ENCODE measurements at regions not wholly inside any gene's neighbourhood (a gene's known extent, or its start where the extent isn't known, plus 50 kb on each side); places are given as distances from the start of the nearest gene placed in this dataset.

- Mint-ChIP-seq H3K4me1 (ENCODE audit: low read depth in 2 of 2) (no peaks in the 10 kb centered on the region), H3K27me3 (peaks cover 9 to 18% of the 10 kb centered on the region in 2 donors), H3K27ac (no peak overlapping the region), H3K9me3 (peaks cover 0 to 2% of the 10 kb centered on the region in 2 donors), H3K4me3 (no peak overlapping the region), H3K36me3 (ENCODE audit: insufficient read depth) (no peaks in the 10 kb centered on the region)
- ATAC-seq (replicated peaks) (no peak), DNase-seq (no peak)
Measured at GRCh38 chr1:181413195-181413815, 70.0 kb upstream of the CACNA1E start.

- Mint-ChIP-seq H3K27ac (no peak overlapping the region), H3K4me1 (ENCODE audit: low read depth in 2 of 2) (no peaks in the 10 kb centered on the region), H3K27me3 (peaks cover 9 to 13% of the 10 kb centered on the region in 2 donors), H3K9me3 (peaks cover 0 to 2% of the 10 kb centered on the region in 2 donors), H3K36me3 (ENCODE audit: insufficient read depth) (no peaks in the 10 kb centered on the region), H3K4me3 (no peak overlapping the region)
- no peak for ATAC-seq (replicated peaks)
- no peak for DNase-seq
Measured at GRCh38 chr1:181413836-181414235, 69.5 kb upstream of the CACNA1E start.

GRCh38 chr1:181416268-181416860, 67.0 kb upstream of the CACNA1E start:
- Mint-ChIP-seq H3K27ac (no peak overlapping the region), H3K27me3 (no peaks in the 10 kb centered on the region), H3K36me3 (ENCODE audit: insufficient read depth) (no peaks in the 10 kb centered on the region), H3K9me3 (no peaks in the 10 kb centered on the region), H3K4me1 (ENCODE audit: low read depth in 2 of 2) (no peaks in the 10 kb centered on the region), H3K4me3 (no peak overlapping the region)
- no peak for DNase-seq
- no peak for ATAC-seq (replicated peaks)

GRCh38 chr1:181417915-181418314, 65.4 kb upstream of the CACNA1E start:
- Mint-ChIP-seq H3K36me3 (ENCODE audit: insufficient read depth) (no peaks in the 10 kb centered on the region), H3K4me3 (no peak overlapping the region), H3K27me3 (no peaks in the 10 kb centered on the region), H3K27ac (no peak overlapping the region), H3K9me3 (no peaks in the 10 kb centered on the region), H3K4me1 (ENCODE audit: low read depth in 2 of 2) (no peaks in the 10 kb centered on the region)
- no peak for DNase-seq
- no peak for ATAC-seq (replicated peaks)

- H3K4me3 Mint-ChIP-seq: no peak overlapping the region
- ATAC-seq (replicated peaks) (no peak), DNase-seq (no peak)
- H3K36me3 Mint-ChIP-seq (ENCODE audit: insufficient read depth): no peaks in the 10 kb centered on the region
- H3K27ac Mint-ChIP-seq: no peak overlapping the region
- peaks cover 36 to 39% of the 10 kb centered on the region in 2 donors for H3K27me3 Mint-ChIP-seq
- H3K9me3 Mint-ChIP-seq: no peaks in the 10 kb centered on the region
- H3K4me1 Mint-ChIP-seq (ENCODE audit: low read depth in 2 of 2): peaks cover 0 to 3% of the 10 kb centered on the region in 2 donors
Measured at GRCh38 chr1:181423301-181423918, 59.9 kb upstream of the CACNA1E start.

GRCh38 chr1:181424786-181425403, 58.4 kb upstream of the CACNA1E start:
- peak overlapping the region in 1 of 2 donors; percentile 11 for H3K4me3 Mint-ChIP-seq

GRCh38 chr1:181425566-181425965, 57.8 kb upstream of the CACNA1E start:
- Mint-ChIP-seq H3K27me3 (peaks cover 44 to 50% of the 10 kb centered on the region in 2 donors), H3K4me3 (no peak overlapping the region), H3K36me3 (ENCODE audit: insufficient read depth) (no peaks in the 10 kb centered on the region), H3K27ac (no peak overlapping the region), H3K9me3 (no peaks in the 10 kb centered on the region), H3K4me1 (ENCODE audit: low read depth in 2 of 2) (peaks cover 0 to 3% of the 10 kb centered on the region in 2 donors)
- no peak for DNase-seq
- ATAC-seq (replicated peaks): no peak

More at GRCh38 chr1:181424786-181425403, 58.4 kb upstream of the CACNA1E start:
- Mint-ChIP-seq H3K4me1 (ENCODE audit: low read depth in 2 of 2) (peaks cover 0 to 3% of the 10 kb centered on the region in 2 donors), H3K9me3 (no peaks in the 10 kb centered on the region), H3K27ac (no peak overlapping the region), H3K36me3 (ENCODE audit: insufficient read depth) (no peaks in the 10 kb centered on the region), H3K27me3 (peaks cover 44 to 46% of the 10 kb centered on the region in 2 donors)
- ATAC-seq (replicated peaks): no peak
- DNase-seq: peak; percentile 25 to 63 (median 34)

- H3K4me1 Mint-ChIP-seq (ENCODE audit: low read depth in 2 of 2): peaks cover 0 to 3% of the 10 kb centered on the region in 2 donors
- DNase-seq (no peak), ATAC-seq (replicated peaks) (no peak)
- H3K27me3 Mint-ChIP-seq: peaks cover 62 to 64% of the 10 kb centered on the region in 2 donors
- no peaks in the 10 kb centered on the region for H3K36me3 Mint-ChIP-seq (ENCODE audit: insufficient read depth)
- H3K9me3 Mint-ChIP-seq: no peaks in the 10 kb centered on the region
- H3K27ac Mint-ChIP-seq: no peak overlapping the region
- no peak overlapping the region for H3K4me3 Mint-ChIP-seq
Measured at GRCh38 chr1:181429462-181429861, 53.9 kb upstream of the CACNA1E start.

GRCh38 chr1:181430015-181430885, 53.1 kb upstream of the CACNA1E start:
- Mint-ChIP-seq H3K27ac (no peak overlapping the region), H3K4me3 (no peak overlapping the region), H3K27me3 (peaks cover 62 to 64% of the 10 kb centered on the region in 2 donors), H3K9me3 (no peaks in the 10 kb centered on the region), H3K36me3 (ENCODE audit: insufficient read depth) (no peaks in the 10 kb centered on the region), H3K4me1 (ENCODE audit: low read depth in 2 of 2) (no peaks in the 10 kb centered on the region)
- ATAC-seq (replicated peaks): no peak
- DNase-seq: no peak
